ENCODE measurements at regions not wholly inside any gene's neighbourhood (a gene's known extent, or its start where the extent isn't known, plus 50 kb on each side); places are given as distances from the start of the nearest gene placed in this dataset.

DNA sequence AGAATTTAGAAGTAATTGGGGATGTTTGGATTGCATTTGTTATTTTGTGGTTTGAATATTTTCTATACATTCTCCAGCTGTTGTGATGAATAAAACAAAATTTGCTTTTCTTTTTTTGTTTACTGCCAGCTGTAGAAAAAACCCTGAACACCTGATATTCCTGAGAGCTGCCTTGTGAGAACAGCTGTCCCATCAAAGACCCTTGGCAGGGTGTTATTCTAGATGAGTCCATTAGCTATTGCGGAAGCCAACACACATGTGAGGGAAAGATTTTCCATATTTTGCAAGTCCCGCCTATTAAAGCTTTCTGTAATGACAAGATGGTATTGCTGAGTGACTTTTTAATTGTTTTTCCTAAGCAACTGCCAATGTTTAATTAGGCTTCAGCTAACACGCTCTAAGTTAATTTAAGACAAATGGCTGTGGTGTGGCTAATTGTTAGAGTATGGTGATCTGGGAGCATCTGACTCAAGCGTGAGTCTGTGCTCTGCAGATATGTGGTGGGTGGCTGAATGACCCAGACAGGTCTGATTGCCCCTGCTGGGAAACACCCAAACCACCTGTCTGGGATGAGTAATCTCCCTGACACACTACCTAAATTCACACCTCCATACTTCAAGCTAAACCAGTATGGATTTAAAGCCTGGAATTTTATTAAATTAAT is 86.5 kb upstream of the PRLR start:
- no peak for DNase-seq

DNA sequence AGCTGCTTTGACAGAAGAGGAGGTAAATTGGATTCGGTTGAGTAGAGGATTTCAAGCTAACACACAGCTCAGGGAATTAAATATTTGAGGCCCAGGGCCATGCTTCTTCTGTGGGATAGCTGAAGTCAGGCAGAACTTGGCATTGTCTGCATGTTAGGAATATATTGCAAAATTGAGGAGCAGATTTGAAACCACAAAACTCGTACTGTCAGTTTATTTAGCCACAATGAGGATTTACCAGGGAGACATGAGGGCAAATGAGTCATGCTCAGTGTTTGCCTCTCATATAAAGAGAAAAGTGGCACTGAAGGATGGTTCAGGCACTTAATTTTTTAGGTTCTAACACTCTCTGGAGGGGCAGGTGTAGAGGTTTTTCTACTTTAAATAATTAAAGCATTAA is 83.0 kb upstream of the PRLR start:
- DNase-seq: no peak

- no peak for DNase-seq
These were observed 82.0 kb upstream of the PRLR start for GRCh38 chr5:35312267-35312666.

DNA sequence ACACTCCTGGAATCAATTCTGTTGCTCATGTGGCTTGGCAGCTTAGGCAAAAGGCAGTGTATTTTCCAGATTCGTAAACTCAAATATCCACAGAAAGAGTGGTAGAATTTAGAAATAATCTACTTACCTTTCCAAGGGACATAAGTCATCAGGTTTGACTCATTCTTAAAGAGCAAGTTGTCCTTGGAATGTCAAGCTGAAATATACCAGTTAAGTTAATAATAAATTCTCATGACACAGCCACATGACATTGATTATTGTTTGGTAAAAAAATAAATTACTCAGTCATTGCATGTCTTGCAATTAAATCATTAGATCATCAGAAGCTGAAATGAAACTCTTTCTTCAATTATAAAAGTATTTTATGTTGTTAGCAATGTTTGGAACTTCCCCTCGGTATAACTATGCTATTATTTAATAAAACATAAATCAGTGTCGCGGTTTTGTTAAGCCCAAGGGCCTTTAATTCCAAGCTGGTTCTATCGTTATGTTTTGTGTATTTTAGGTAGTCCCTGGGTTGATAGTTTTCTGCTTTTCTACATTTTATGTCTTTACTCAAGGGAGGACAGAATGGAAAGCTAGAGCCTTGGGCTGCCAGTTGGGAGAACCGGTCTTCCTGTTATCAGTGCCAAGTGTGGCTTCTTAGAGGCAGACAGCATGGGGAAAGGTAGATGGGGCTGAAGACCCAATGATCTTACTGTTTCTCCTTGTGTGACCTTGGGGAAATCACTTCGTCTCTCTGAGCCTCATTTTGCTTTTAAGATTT is 79.3 kb upstream of the PRLR start:
- DNase-seq: no peak

GRCh38 chr5:35308421-35308820 is 78.1 kb upstream of the PRLR start:
- DNase-seq: no peak

DNA sequence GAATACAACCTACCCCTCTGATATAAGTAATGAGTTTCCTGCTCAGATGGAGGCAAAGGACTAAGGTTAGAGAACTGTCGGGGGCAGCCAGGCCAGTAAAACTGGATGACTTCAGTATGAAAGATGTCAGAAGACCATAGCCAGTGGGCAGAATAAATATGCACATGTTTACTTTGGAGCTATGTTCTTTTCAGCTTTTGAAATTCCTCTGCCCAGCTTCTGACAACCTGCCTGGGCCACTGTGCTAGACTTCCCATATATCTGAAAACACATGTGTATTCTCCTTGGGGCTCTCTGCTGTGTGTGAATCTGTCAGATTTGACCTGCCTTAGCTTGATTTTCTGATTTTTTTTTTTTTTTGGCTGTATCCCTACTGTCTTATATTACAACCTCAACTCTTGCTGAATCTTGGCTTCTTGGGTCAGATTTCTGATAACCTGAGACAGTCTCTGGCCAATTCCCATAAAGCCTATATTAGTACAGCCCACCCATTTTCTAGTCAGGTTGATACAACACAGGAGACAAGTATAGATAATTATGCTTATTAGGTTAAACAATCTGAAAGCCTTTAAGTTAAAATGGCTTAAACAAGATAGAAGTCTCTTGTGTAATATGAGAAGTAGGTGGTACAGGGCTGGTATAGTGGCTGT is 76.6 kb upstream of the PRLR start:
- DNase-seq: no peak

DNA sequence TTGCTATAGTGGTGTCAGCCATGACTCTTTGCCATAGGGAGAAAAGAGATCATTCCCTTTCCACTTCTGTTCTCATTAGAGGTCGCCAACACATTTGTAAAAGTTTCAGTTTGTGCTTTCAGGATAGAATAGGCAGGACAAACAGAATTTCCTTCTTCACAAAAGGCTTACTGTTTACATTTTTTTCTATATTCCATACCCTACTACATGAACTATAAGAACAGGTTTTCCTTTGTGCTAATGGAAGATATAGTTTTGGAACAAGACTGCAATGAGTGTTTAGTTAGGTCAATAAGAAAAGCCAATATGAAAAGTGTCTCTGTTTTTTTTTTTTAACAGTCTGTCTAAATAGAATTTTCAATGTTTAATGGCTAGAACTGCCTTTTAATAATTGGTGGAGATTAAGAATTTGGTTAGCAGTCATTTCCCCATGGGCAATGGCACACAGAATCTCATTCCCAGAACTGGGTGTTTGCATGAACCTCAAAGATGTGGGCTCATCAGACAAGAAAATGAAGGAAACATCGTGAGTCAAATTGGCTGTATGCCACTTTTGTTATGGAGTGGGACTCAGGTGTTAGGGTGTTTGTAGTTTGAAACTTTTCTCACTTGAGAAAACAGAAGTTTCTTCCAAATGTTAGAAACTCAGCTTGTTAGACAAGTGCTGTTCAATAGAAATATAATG is 75.2 kb upstream of the PRLR start:
- DNase-seq: no peak

DNA sequence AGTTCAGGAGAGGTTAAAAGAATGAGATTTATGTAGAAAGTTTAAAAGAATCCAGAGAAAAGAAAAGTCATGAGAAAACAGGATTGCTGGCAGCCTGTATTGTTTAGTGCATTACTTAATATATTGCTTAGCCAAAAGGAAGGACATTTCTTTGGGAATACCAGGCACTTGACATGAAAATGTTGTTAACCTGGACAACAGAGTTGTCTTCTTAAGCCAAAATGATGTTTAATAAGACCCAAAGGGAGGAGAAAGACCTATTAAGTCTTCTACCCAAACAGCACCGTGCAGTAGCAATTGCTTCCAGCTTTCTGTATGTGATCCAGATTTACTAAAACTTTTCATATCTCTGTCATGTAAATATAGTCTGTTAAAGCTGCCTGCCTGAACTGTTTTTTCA is 74.0 kb upstream of the PRLR start:
- no peak for DNase-seq

DNA sequence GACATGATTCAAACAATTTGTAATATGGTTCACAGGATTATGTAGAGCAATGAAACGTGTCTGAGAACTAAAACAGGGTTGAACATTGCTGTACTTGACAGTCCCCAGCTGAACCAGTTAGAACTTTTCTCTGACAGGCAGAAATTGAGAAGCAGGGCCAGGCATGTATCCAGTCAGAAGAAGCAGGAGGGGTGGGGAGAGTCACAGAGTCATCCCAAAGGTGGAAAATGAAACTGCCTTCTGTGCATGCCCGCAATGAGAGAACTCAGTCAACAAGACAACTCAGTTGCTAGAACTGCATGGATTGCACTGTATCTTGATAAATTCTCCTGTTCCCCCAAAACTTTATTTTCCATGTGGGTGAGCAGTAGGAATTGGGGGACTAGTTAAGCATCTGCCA is 72.9 kb upstream of the PRLR start:
- no peak for DNase-seq

- DNase-seq: no peak
These were observed 72.3 kb upstream of the PRLR start for GRCh38 chr5:35302544-35302943.

DNA sequence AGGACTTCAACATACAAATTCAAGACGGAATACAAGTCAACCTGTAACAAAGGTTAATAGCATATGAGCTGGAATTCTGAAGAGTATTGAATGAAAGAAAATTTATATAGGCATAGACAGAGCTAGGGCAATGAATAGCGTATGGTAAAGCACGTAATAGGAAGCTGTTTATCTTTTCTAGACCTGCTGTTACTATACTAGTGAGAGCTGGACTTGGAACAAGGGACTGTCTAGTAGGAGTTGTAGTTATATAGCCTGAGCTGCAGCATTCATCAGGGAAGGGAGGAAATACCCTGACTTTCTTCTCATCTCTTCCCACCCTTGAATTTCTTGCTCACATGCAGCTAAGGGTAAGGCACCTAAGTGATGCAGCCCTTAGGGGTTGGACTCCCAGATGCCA is 67.5 kb upstream of the PRLR start:
- no peak for DNase-seq

- DNase-seq: no peak
These were observed 64.7 kb upstream of the PRLR start for GRCh38 chr5:35294976-35295375.

DNA sequence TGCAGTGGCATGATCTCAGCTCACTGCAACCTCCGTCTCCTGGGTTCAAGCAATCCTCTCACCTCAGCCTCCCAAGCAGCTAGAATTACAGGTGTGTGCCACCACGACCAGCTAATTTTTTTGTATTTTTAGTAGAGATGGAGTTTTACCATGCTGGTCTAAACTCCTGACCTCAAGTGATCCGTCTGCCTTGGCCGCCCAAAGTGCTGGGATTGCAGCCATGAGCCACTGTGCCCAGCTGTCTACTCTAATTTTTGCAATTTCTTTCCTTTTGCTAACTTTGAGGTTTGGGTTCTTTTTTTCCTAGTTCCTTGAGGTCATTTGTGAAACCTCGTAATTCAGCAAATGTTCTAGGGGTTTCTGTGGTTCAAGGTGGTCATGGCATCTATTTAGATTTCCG is 63.7 kb upstream of the PRLR start:
- DNase-seq: no peak

GRCh38 chr5:35285435-35285834 is 55.1 kb upstream of the PRLR start:
- no peak for DNase-seq

DNA sequence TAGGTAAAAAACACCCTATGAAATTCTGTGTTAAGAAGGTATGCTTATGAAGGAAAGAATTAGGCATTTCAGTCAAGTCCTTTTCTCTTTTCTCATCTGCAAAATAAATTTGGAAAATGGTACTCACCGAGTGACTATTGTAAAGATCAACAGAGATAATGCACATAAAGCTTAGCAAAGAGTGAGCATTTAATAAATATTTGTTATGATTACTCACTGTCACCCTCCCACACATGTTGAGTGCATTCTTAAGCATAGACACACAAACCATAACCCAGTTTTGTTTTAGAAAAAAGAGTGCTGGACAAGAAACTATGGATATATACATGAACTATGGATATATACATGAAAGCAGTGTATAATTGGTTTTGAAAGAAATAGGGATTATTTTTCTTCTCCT is 54.7 kb upstream of the PRLR start:
- DNase-seq: no peak

DNA sequence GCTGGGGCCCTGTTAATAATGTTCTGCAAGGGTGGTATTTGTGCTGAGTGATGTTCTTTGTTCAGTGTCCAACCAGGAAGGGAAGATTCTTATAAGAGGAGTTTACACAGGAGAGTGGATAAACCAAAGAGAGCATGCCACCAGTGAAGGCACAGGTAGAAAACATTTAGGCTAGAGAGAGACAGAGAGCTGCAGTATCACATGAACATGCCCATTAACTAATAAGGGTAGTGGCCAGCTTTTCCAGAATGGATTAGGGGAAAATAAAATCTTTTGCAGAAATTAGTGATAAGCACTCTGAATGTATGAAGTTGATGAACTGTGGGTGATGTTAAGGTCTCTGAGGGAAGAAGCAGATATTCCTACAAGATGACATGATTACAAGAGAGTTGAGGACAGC is 54.1 kb upstream of the PRLR start:
- no peak for DNase-seq

- no peak for DNase-seq
These were observed 52.5 kb upstream of the PRLR start for GRCh38 chr5:35282810-35283209.

GRCh38 chr5:35281613-35282012 is 51.3 kb upstream of the PRLR start:
- DNase-seq: no peak

Small RNAs in the stretch of these regions (small RNA-seq; reads per million reads assigned to genes)
- gene RF00012: 0.12 reads per million

All from occipital lobe (tissue), 2 donors.